Tibial nerve (tissue), 4 donors: ENCODE measurements at regions not wholly inside any gene's neighbourhood (a gene's known extent, or its start where the extent isn't known, plus 50 kb on each side); places are given as distances from the start of the nearest gene placed in this dataset.

Source experiments
- CTCF ChIP-seq, 5 experiments: fragments of 200-600 bp in 3 of 5; fragments of 450-650 bp in 2 of 5; sonication (generic) in 3 of 5; IDR thresholded peaks; one replicate each; pipeline ENCODE4 v1.5.1; 2016 to 2019; ENCODE audit warnings: antibody characterized with exemption in 5 of 5, mild to moderate bottlenecking in 3 of 5, moderate library complexity in 2 of 5
- EP300 ChIP-seq, 2 donors: sonication (generic); formaldehyde crosslinking; IDR thresholded peaks; one replicate each; pipeline ENCODE4 v1.6.1; 2017; ENCODE audit warnings: antibody characterized with exemption in 2 of 2, mild to moderate bottlenecking in 1 of 2
- POLR2A ChIP-seq, 2 donors: fragments of 450-650 bp; IDR thresholded peaks; one replicate each; pipeline ENCODE4 v1.6.1; 2017; ENCODE audit warnings: antibody characterized with exemption in 2 of 2, mild to moderate bottlenecking in 2 of 2, moderate library complexity in 2 of 2

- TF ChIP-seq CTCF (IDR thresholded peaks at IDR 0.05) (no peak), POLR2A (IDR thresholded peaks at IDR 0.05) (no peak), EP300 (IDR thresholded peaks at IDR 0.05) (no peak)
Measured at GRCh38 chr7:94823947-94824346, 83.4 kb upstream of the PPP1R9A start.
